ENCODE measurements at regions not wholly inside any gene's neighbourhood (a gene's known extent, or its start where the extent isn't known, plus 50 kb on each side); places are given as distances from the start of the nearest gene placed in this dataset.

- no peak overlapping the region for H3K4me3 ChIP-seq (ENCODE audit: low read depth, low read length)
- DNase-seq (ENCODE audit: low read depth) (no peak), FAIRE-seq (no peak)
- no peaks in the 10 kb centered on the region for H3K27me3 ChIP-seq (ENCODE audit: control insufficient read depth, insufficient read depth, low read length)
- TF ChIP-seq CTCF (IDR thresholded peaks at IDR 0.05; ENCODE audit: insufficient read depth, low read length, severe bottlenecking): no peak
- H3K36me3 ChIP-seq (ENCODE audit: control insufficient read depth, insufficient read depth, low read length): no peaks in the 10 kb centered on the region
Measured at GRCh38 chr12:89278862-89279261, 73.4 kb downstream of the DUSP6 start.

- no peak for TF ChIP-seq CTCF (IDR thresholded peaks at IDR 0.05; ENCODE audit: insufficient read depth, low read length, severe bottlenecking)
- no peak for DNase-seq (ENCODE audit: low read depth)
- no peak for FAIRE-seq
- no peak overlapping the region for H3K4me3 ChIP-seq (ENCODE audit: low read depth, low read length)
- H3K27me3 ChIP-seq (ENCODE audit: control insufficient read depth, insufficient read depth, low read length): no peaks in the 10 kb centered on the region
- H3K36me3 ChIP-seq (ENCODE audit: control insufficient read depth, insufficient read depth, low read length): no peaks in the 10 kb centered on the region
Measured at GRCh38 chr12:89278169-89278568, 74.1 kb downstream of the DUSP6 start.

- TF ChIP-seq CTCF (IDR thresholded peaks at IDR 0.05; ENCODE audit: insufficient read depth, low read length, severe bottlenecking): no peak
- Histone ChIP-seq H3K36me3 (ENCODE audit: control insufficient read depth, insufficient read depth, low read length) (no peaks in the 10 kb centered on the region), H3K27me3 (ENCODE audit: control insufficient read depth, insufficient read depth, low read length) (no peaks in the 10 kb centered on the region), H3K4me3 (ENCODE audit: low read depth, low read length) (no peak overlapping the region)
- DNase-seq (ENCODE audit: low read depth) (no peak), FAIRE-seq (no peak)
Measured at GRCh38 chr12:89276860-89277259, 75.4 kb downstream of the DUSP6 start.

GRCh38 chr12:89273525-89273924 lies 78.8 kb downstream of the DUSP6 start:
- no peak for DNase-seq (ENCODE audit: low read depth)
- TF ChIP-seq CTCF (IDR thresholded peaks at IDR 0.05; ENCODE audit: insufficient read depth, low read length, severe bottlenecking): no peak
- FAIRE-seq: no peak
- no peaks in the 10 kb centered on the region for H3K27me3 ChIP-seq (ENCODE audit: control insufficient read depth, insufficient read depth, low read length)
- H3K4me3 ChIP-seq (ENCODE audit: low read depth, low read length): no peak overlapping the region
- no peaks in the 10 kb centered on the region for H3K36me3 ChIP-seq (ENCODE audit: control insufficient read depth, insufficient read depth, low read length)

- no peak overlapping the region for H3K4me3 ChIP-seq (ENCODE audit: low read depth, low read length)
- DNase-seq (ENCODE audit: low read depth) (no peak), FAIRE-seq (no peak)
- TF ChIP-seq CTCF (IDR thresholded peaks at IDR 0.05; ENCODE audit: insufficient read depth, low read length, severe bottlenecking): no peak
- H3K36me3 ChIP-seq (ENCODE audit: control insufficient read depth, insufficient read depth, low read length): no peaks in the 10 kb centered on the region
- no peaks in the 10 kb centered on the region for H3K27me3 ChIP-seq (ENCODE audit: control insufficient read depth, insufficient read depth, low read length)
Measured at GRCh38 chr12:89270548-89270947, 81.8 kb downstream of the DUSP6 start.

- no peak for TF ChIP-seq CTCF (IDR thresholded peaks at IDR 0.05; ENCODE audit: insufficient read depth, low read length, severe bottlenecking)
- no peaks in the 10 kb centered on the region for H3K36me3 ChIP-seq (ENCODE audit: control insufficient read depth, insufficient read depth, low read length)
- no peak overlapping the region for H3K4me3 ChIP-seq (ENCODE audit: low read depth, low read length)
- H3K27me3 ChIP-seq (ENCODE audit: control insufficient read depth, insufficient read depth, low read length): no peaks in the 10 kb centered on the region
- no peak for DNase-seq (ENCODE audit: low read depth)
- FAIRE-seq: no peak
Measured at GRCh38 chr12:89269174-89269573, 83.1 kb downstream of the DUSP6 start.
